ENCODE measurements at regions not wholly inside any gene's neighbourhood (a gene's known extent, or its start where the extent isn't known, plus 50 kb on each side); places are given as distances from the start of the nearest gene placed in this dataset.

DNA sequence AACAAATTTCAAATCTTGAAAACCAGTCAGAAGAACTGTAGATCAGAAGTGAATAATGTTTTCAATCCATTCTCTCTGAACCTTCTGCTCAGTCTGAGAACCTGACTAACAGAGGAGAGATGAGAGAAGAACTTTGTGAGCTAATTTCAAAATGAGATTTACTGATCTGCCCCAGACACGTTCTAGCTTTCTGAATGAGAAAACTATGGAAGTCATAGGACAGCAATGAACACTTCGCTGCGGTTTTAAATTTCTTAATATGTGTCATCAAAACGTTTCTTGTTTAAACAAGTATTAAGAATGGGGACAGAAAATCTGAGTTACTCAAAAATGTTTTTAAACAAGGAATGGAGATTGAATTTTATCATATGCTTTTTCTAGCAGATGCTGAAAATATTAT is 66.6 kb upstream of the FAR2 start:
- Histone ChIP-seq H3K9me3 (ENCODE audit: severe bottlenecking) (no peaks in the 10 kb centered on the region), H3K27me3 (ENCODE audit: insufficient read depth, poor library complexity, severe bottlenecking) (no peaks in the 10 kb centered on the region), H3K4me3 (ENCODE audit: severe bottlenecking) (no peak overlapping the region), H3K4me1 (ENCODE audit: insufficient read depth, poor library complexity, severe bottlenecking) (peaks cover 4% of the 10 kb centered on the region), H3K36me3 (ENCODE audit: low read depth) (no peaks in the 10 kb centered on the region), H3K27ac (ENCODE audit: poor library complexity, severe bottlenecking) (no peak overlapping the region)
- DNase-seq (ENCODE audit: low spot score), result no peak
- ATAC-seq (ENCODE audit: low read depth), result peak; percentile 64
- TF ChIP-seq, protein P1, sequence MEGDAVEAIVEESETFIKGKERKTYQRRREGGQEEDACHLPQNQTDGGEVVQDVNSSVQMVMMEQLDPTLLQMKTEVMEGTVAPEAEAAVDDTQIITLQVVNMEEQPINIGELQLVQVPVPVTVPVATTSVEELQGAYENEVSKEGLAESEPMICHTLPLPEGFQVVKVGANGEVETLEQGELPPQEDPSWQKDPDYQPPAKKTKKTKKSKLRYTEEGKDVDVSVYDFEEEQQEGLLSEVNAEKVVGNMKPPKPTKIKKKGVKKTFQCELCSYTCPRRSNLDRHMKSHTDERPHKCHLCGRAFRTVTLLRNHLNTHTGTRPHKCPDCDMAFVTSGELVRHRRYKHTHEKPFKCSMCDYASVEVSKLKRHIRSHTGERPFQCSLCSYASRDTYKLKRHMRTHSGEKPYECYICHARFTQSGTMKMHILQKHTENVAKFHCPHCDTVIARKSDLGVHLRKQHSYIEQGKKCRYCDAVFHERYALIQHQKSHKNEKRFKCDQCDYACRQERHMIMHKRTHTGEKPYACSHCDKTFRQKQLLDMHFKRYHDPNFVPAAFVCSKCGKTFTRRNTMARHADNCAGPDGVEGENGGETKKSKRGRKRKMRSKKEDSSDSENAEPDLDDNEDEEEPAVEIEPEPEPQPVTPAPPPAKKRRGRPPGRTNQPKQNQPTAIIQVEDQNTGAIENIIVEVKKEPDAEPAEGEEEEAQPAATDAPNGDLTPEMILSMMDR (IDR thresholded peaks at IDR 0.05; ENCODE audit: poor library complexity, severe bottlenecking), result no peak

DNA sequence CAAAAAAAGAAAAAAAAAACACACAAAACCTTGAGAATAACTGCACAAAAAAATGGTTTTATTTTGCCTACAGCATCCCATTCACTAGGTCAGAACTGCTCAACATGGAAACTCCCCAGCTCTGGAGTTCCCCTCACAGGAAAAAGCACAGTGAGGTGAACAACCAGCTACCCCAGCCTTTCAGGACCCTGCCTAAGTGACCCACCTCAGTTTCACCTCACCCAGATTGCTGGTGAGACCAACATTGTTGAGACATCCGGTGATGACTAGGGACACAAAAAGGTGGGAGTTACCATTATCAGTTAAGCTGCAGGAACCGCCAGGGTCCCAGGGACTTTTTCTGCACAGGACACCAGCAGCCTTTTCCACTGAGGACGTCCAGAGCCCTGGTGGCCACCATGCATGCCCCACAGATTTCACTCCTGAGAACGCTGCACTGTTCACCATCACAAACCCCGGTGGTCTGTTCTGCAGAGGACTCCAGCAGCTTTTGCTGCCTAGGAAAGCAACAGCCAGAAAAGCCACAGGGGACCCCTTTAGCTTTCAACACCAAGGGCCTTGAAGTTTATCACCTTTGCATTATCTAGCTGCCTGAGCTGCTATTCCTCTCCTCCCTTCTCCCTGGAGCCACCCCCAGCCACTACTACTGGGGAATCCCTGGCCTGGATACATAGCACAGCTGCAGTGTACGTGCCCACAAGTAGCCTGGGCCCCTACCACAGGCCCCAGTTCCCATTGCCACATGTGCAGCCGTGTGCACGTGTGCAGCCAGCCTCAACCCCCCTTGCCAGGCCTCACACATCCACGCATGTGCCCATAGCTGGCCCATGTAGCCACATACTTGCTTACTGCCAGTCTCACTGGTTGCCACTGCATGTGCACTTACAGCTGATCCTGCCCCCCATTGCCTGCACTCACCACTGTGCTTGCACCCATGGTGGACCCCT is 62.5 kb upstream of the FAR2 start:
- Histone ChIP-seq H3K4me3 (ENCODE audit: severe bottlenecking) (no peak overlapping the region), H3K27me3 (ENCODE audit: insufficient read depth, poor library complexity, severe bottlenecking) (no peaks in the 10 kb centered on the region), H3K27ac (ENCODE audit: poor library complexity, severe bottlenecking) (no peak overlapping the region), H3K36me3 (ENCODE audit: low read depth) (no peaks in the 10 kb centered on the region), H3K9me3 (ENCODE audit: severe bottlenecking) (no peaks in the 10 kb centered on the region), H3K4me1 (ENCODE audit: insufficient read depth, poor library complexity, severe bottlenecking) (peaks cover 4% of the 10 kb centered on the region)
- DNase-seq (ENCODE audit: low spot score) (no peak), ATAC-seq (ENCODE audit: low read depth) (no peak)
- TF ChIP-seq, protein P1 (IDR thresholded peaks at IDR 0.05; ENCODE audit: poor library complexity, severe bottlenecking), result no peak

DNA sequence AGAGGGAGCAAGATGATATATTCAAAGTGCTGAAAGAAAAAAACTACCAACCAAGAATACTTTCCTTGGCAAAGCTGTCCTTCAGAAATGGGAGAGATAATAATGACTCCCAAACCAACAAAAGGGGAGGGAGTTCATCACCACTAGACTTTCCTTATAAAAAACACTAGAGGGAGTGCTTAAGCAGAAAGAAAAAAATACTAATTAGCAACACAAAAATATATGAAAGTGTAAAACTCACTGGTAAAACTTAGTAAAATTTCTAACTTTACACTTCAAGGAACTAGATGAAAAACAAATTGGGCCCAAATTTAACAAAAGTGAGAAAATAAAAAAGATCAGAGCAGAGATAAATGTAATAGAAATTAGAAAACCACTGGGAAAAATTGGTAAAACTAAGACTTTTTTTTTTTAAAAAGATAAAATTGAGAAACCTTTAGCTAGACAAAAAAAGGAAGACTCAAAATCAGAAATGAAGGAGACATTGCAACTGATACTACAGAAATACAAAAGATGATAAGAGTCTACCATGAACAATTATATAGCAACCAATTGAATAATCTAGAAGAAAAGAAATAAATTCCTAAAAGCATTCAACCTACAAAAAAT is 60.4 kb upstream of the FAR2 start:
- Histone ChIP-seq H3K4me3 (ENCODE audit: severe bottlenecking) (no peak overlapping the region), H3K27me3 (ENCODE audit: insufficient read depth, poor library complexity, severe bottlenecking) (no peaks in the 10 kb centered on the region), H3K4me1 (ENCODE audit: insufficient read depth, poor library complexity, severe bottlenecking) (no peaks in the 10 kb centered on the region), H3K36me3 (ENCODE audit: low read depth) (no peaks in the 10 kb centered on the region), H3K9me3 (ENCODE audit: severe bottlenecking) (no peaks in the 10 kb centered on the region), H3K27ac (ENCODE audit: poor library complexity, severe bottlenecking) (no peak overlapping the region)
- ATAC-seq (ENCODE audit: low read depth) (no peak), DNase-seq (ENCODE audit: low spot score) (no peak)
- TF ChIP-seq, protein P1 (IDR thresholded peaks at IDR 0.05; ENCODE audit: poor library complexity, severe bottlenecking), result peak; percentile 55
